T-helper 22 cell (primary cell): ENCODE measurements at regions not wholly inside any gene's neighbourhood (a gene's known extent, or its start where the extent isn't known, plus 50 kb on each side); places are given as distances from the start of the nearest gene placed in this dataset.
"Not testable (repeated sequence)": the region's sequence is repeated elsewhere in the genome, so short reads cannot be mapped to it uniquely, and the experiment has no call there.

Experiments used
- DNase-seq: peaks from one replicate; pipeline ENCODE4 v3.0.0-alpha.2; 2020; ENCODE audit warnings: low read depth

DNA sequence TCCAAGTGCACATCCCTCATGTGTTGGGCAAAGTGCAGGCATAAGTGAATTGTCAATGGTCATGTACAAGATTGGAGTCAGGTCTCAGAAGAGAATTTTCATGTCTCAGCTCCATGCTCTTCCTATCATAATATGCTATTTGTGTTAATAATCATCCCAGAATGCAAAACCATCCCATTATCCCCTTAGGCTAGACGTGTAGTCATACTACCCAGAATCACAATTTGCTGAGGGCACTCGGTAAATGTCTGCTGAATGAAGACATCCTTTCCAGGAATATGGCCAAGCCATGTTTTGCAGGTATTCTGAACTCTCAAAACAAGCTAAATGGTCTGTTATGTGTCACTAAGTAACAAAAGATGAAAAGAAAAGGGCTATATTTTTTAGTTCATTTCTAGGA lies 263.8 kb downstream of the RAD51AP2 start:
- no peak for DNase-seq

DNA sequence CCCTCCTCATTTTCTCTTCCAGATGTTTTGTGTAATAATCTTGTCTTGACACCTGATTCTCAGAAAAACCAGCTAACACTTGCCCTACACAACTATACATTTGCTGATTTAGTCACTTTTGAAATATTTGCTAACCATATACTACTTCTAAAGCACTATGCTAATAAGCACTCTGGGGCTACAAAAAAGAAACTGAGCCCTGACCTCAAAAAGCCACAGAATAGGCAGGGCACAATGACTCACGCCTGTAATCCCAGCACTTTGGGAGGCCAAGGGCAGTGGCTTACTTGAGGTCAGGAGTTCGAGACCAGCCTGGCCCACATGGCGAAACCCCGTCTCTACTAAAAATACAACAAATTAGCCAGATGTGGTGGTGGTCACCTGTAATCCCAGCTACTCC lies 266.0 kb downstream of the RAD51AP2 start:
- DNase-seq = no peak

DNA sequence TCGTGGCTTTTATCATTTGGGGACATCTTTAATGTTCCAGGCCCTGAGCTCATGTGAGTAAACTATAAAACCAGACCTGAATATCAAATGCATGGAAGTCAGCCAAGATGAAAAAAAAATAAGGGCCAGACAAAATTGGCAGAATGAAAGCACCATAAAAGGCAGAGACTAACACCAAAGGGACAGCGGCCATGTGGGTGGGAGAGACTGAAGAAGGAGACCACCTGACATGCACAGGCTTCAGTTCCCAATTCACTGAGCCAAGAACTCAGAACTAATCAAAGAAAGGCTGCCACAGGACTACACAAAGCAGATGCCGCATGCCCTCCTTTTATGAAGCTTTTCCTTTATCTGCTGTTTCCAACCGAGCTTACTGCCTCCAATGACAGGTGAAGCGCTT lies 267.1 kb downstream of the RAD51AP2 start:
- no peak for DNase-seq

DNA sequence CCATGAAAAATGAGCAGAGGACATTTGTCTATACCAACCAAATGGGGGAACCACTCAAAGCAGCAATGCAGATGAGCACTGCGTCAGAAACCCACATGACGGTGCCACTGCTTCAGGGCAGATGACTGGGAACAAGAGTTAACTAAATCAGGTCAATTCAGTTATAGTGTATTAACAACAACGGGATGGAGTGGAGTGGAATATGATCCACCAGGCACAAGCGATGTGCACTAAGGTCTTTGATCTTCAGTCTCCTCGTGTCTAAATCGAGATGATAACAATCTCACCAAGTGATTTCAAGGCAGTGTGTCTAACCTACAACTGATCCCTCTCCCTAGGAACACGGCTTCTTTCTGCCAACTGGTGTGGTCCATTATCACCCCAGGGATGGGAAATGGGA lies 269.0 kb downstream of the RAD51AP2 start:
- DNase-seq = no peak

DNA sequence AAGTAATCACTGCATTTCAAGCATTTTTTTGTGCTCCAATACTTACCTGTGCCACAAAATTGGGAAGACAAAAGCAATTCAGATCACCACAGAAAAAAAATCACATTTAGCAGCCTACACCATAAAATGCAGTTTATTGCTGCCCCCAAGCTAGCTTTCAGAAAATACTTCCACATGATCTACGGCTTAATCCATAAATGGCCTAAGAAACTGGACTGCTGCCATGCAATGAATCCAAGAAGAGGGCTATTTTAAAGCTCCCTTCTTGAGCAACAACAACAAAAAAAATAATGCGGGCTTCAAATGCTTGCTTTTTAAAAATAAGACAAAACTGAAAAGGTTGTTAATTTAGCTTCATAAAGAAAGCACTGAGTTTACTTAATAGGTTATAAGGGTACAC lies 272.3 kb downstream of the RAD51AP2 start:
- DNase-seq = no peak

DNA sequence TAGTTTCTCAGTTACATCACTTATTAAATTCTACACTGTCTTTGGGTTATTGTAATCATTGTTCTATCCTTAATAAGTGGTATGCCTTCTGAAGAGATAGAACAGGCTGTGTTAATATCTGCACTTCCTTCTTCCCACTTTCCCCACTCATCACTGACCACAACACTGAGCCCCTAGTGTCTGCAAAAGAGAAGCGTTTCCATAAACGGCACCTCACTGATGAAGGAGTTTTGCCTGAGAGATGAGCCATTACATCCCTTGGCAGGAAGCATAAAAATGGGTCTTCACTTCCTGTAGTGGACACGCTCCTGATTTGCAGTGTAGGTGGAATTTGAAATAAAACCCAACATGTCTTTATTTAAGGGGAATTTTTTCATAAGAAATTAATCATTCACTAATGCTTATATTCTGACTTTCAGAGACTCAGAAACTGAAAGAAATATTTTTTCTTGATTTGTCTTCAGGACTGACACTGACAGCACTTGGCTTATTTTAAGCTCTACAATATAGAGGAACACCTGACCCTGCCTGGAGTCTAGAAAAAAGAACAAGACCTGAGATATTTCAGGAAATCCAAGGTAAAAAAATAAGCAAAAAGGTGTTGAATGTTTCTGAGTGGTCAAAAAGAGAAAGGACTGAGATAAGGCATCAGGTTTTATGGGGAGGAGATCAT lies 275.3 kb downstream of the RAD51AP2 start:
- no peak for DNase-seq

DNA sequence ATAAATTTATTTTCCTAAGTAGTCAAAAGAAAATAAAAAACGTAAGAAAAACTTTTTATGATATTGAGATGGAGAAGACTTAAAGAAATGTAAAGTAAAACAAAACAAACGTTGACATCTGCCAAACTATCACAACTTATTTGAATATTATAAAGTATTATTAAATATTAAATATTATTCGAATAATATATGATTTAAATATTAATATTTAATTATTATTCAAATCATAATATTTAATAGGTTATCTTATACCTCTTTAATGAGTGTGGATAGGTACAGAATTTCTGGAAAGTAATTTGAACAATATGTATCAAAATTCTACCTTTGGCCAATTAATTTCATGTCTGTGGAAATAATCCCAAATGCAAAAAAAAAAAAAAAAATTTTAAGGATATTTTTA lies 278.7 kb downstream of the RAD51AP2 start:
- DNase-seq = no peak

DNA sequence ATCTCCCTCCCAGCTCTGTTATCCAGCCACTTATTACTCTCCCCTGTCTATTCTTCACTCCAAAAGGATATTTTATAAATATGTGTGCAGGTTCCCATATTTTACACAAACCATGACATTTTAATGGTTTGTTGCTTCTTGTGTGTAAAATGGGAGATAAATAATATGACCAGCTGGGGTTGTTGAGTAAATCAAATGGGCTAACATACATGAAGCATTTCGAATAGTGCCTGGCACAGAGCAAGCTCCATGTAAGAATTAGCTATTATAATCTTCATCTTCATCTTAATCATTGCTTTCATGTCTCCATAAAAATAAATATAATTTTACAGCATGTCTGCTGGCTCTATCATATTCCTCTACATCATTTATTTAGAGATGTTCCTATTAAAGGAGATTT lies 283.1 kb downstream of the RAD51AP2 start:
- no peak for DNase-seq

DNA sequence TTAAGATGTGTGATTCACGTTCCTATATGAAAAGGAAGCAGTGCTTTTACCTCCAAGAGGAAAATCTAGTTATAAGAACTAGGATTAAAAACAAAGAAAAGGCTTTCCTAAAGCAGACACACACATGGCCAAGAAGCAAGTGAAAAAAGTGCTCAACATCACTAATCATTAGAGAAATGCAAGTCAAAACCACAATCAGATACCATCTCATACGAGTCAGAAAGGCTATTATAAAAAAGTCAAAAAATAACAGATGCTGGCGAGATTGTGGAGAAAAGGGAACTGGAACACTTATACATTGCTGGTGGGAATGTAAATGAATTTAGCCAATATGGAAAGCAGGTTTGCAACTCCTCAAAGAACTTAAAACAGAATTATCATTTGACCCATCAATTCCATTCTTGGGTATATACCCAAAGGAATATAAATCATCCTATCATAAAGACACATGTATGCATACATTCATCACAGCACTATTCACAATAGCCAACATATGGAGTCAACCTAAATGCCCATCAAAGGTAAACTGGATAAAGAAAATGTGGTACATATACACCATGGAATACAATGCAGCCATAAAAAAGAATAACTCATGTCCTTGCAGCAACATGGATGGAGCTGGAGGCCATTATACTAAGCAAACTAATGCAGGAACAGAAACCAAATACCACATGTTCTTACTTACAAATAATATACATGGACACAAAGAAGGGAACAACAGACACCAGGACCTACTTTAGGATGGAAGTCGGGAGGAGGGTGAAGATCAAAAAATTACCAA lies 285.3 kb downstream of the RAD51AP2 start:
- no peak for DNase-seq

DNA sequence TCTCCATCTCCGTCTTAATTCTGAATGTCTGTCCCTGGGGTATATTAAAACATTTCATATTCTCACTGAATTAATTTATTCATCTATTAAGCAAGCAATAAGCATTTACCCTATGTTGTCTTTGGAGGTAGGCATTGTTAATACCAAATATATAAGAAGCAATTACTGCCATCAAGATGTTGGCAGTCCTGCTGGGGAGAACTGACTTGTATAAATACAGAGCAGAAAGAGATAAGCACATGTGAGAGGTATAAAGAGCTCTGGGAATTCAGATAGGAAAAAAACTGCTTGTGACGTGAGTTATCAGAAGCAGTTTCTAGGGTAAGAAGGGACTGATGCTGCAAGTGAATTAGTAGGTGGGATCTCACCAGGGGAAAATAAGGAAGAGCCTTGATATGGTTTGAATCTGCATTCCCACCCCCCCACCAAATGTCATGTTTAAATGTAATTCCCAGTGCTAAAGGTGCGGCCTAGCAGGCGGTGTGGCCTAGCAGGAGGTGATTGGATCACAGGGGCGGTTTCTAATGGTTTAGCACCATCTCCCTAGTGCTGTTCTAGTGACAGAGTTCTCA lies 286.8 kb downstream of the RAD51AP2 start:
- DNase-seq = no peak

DNA sequence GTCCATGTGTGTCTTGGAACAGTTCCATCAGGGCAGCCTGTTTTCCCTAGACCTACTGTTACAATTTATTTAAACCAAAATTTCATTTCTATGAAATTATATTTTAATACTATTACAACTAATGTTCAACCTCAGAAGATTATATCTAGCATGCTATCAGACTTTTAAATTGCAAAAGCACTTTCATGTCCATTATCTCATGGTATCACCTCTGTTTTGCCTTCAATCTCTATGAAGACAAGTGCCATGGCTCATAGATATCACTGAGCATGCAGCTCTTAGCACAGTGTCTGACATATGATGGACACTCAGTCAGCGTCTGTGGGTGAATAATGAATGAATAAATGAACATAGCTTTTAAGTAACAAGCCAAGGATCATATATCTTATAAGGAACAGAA lies 288.8 kb downstream of the RAD51AP2 start:
- DNase-seq = no peak

DNA sequence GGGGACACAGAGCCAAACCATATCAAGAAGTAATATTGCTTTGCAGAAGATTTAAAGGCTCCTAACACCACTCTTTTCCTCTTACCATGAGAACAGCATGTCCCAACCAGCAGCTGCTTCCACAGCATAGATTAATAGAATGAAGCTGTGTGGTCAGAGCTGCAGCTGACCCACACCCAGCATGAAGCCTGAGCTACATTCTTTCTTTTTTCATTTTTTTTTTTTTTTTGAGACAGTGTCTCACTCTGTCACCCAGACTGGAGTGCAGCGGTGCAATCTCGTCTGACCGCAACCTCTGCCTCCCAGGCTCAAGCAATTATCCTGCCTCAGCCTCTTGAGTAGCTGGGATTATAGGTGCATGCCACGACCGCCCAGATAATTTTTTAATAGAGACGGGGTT lies 289.8 kb downstream of the RAD51AP2 start:
- DNase-seq = no peak

DNA sequence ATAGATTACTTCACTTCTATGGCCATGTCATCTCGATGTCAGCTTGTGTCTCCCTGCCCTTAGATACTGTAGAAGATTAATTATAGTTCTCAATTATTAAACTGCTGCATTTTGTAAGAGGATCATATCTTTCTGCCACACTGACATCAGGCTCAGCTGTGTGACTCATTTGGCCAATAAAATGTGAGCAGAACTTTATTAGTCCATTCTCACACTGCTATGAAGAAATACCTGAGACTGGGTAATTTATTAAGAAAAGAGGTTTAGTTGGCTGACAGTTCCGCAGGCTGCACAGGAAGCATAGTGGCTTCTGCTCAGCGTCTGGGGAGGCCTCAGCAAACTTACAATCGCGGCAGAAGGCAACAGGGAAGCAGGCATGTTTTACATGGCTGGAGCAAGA lies 290.4 kb downstream of the RAD51AP2 start:
- DNase-seq = no peak

DNA sequence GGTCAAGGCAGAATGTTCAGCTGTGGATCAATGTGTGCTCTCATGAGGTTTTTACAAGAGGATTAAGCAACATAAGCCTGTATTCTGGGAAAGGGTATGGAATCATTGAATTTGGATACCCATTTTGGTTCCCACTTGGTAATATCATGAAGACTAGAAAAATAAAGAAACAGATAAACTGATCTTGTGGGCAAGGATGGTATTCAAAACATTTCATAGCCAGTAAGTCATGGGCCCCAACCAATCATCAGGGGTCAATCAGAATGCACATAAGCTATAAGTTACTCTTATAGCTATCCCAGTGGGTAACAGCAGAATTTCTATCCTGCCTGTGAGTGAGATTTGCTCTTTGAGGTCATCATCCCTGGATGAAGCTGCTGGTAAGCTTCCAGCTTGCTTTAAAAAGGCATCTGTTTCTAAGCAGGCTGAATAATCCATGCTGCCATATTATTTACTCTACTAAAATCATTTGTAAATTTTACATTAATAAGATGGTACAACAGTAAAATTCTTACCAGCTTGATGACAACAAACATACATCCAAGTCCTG lies 291.2 kb downstream of the RAD51AP2 start:
- no peak for DNase-seq

DNA sequence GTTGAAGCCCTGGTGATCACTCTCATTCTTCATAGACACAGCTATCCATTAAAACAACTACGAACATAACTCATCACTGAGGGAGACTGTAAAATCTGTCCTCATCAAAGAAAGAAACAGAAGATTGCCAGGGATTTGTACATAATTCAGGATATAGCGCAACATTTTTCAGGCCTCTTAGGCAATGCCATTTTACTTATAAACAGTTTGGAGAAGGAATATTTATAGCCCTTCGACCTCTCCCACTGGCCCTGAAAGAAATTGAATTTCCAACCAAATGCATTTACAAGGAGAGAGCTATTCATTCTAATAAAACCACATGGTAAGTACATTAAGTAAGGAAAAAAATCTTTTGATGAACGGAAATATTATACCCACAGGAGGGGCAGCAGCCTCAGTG lies 295.0 kb downstream of the RAD51AP2 start:
- no peak for DNase-seq

DNA sequence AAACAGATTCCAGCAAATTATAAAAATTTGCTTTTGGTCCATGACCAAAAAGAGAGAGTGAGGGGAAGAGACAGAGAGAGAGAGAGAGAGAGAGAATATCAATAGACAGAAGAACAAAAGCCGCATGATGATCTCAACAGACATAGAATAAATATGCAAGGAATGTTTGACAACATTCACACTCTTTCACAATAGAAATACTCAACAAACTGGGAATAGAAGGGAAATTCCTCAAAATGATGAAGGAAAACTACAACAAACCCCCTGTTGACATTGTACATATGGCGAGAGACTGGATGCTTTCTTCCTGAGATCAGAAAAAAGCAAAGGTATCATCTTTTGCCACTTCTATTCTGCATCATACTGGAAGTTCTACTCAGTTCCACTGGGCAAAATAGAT lies 309.7 kb downstream of the RAD51AP2 start:
- no peak for DNase-seq

DNA sequence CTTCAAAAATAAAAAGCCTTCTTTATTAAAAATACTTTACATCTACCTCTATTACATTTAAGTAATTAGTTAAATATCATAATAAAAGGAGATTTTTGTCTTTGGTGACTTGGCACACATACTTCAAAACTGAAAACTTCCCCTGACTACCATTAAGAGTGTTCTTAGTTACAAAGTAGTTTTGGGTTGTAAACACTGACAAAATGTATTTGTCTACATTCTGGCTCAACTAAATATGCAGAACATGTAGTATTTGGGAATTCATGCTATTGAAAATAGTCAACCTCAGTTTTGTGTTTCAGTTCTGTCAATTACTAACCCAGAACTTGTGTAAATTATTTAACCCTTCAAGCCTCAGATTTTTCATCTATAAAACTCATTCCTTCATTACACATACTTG lies 311.5 kb downstream of the RAD51AP2 start:
- DNase-seq = no peak

DNA sequence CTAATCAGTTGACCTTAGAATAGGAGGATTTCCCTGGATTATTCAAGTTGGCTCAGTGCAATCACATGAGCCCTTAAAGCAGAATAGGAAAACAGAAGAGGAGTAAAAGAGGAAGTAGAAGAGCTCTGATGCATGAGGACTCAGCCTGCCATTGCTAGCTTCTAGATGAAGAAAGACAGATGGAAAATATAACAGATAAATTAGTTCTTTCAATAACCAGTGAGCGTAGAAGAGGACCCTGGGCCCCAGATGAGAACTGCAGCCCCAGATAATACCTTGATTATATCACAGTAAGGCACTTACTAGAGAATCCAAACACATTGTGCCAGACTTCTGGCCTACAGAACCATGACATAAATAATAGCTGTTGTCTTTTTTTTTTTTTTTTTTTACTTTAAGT lies 314.0 kb downstream of the RAD51AP2 start:
- DNase-seq = not testable (repeated sequence)

DNA sequence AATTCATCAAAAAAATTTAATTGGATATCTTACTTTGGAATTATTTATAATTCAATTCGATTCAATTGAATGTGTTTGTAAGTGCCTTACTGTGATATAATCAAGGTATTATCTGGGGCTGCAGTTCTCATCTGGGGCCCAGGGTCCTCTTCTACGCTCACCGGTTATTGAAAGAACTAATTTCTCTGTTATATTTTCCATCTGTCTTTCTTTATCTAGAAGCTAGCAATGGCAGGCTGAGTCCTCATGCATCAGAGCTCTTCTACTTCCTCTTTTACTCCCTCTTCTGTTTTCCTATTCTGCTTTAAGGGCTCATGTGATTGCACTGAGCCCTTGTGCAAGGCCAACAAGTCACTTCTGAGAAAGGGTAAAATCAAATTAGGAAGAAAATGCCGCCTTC lies 315.6 kb downstream of the RAD51AP2 start:
- not testable (repeated sequence) for DNase-seq

DNA sequence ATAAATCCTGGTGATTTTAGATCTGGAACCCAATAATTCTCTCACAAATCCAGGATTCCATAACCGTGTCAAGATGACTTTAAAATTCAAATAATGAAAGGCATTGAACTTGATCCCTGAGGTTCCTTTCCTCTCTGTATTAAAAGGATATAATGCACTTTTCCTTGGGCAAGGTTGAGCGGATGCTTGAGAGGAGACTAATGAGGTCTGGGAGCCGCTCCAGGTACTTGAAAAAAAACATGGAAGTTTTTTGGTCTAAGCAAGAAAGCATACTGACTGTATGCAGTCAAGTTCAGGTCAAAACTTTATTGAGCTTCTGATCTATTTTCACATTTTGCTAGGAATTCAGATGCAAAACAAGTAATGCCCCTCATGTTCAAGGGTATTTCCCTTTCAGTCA lies 318.5 kb downstream of the RAD51AP2 start:
- DNase-seq = no peak

DNA sequence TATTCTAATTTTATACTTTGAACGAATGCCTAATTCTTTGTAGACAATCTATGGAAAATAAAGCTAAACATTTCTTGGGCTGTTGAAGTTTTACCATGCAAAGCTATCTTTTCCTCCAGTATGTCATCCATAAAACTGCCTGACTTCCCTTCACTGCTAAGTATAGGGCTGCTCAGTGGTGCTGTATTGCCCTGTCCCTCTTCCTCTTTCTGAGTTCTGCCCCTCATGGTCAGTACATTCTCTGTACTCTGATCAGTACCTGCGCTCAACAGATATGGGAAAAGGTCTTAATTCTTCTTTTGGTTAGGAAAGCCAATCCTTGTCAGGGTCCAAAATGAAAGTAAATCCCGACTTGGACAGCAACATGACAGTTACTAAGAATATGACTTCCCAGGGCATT lies 321.9 kb downstream of the RAD51AP2 start:
- no peak for DNase-seq

DNA sequence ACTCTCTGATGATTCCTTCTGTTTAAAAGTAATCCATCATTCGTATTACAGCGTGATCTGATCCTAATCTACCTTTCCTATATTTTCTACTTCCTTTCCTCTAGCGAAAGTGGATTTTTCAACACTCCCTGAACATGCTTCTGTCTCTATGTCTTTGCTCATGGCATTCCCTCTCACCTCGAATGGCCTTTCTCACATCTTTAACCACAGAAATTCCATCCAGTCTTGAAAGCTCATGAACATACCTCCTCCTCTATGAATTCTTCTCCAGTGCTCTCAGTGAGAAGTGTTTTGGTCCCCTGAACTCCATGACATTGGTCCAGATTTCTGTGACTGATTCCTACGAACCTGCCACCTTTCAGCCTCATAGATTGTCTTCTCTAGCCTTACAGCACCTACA lies 323.2 kb downstream of the RAD51AP2 start:
- DNase-seq = no peak

DNA sequence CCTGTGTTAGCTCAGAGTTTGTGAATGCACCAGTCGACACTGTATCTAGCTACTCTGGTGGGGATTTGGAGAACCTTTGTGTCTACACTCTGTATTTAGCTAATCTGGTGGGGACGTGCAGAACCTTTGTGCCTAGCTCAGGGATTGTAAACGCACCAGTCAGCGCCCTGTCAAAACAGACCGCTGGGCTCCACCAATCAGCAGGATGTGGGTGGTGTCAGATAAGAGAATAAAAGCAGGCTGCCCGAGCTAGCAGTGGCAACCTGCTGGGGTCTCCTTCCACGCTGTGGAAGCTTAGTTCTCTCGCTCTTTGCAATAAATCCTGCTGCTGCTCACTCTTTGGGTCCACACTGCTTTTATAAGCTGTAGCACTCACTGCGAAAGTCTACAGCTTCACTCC lies 324.2 kb downstream of the RAD51AP2 start:
- DNase-seq = no peak
